ENCODE measurements at regions not wholly inside any gene's neighbourhood (a gene's known extent, or its start where the extent isn't known, plus 50 kb on each side); places are given as distances from the start of the nearest gene placed in this dataset.
"Not testable (repeated sequence)": the region's sequence is repeated elsewhere in the genome, so short reads cannot be mapped to it uniquely, and the experiment has no call there.

DNA sequence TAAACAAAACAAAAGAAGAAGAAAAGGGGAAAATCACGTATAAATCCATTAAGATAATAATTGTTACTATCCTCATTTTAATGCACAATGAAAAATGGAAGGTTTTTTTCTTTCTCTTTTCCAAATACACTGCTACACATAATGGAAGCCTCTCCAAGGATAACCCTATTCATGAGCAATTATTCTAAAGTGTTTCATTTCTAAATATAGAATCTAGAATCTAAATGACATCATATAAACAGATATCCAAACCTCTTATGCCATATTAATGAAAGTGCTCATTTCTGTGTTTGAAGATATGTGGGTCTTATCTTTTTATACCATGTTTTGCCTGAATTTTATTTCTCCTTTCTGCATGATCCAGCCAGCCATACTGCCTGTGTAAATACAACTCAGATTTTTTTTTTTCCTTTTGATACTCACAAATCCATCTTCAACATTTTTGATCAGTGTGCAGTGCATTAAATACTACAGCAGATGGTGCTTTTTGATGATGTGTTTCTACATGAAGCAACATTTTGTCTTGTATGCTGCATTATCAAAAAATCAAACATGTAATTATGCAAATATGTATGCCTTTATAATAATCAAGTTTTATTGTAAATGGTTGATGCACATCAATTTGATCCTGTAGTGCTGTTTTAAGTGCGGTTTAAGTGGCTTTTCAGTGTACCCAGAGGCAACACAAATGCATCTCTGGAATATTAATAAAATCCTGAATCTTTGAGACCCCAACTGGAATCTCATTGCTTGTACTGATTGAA lies 625.6 kb upstream of the PTBP2 start:
- no peak for DNase-seq

DNA sequence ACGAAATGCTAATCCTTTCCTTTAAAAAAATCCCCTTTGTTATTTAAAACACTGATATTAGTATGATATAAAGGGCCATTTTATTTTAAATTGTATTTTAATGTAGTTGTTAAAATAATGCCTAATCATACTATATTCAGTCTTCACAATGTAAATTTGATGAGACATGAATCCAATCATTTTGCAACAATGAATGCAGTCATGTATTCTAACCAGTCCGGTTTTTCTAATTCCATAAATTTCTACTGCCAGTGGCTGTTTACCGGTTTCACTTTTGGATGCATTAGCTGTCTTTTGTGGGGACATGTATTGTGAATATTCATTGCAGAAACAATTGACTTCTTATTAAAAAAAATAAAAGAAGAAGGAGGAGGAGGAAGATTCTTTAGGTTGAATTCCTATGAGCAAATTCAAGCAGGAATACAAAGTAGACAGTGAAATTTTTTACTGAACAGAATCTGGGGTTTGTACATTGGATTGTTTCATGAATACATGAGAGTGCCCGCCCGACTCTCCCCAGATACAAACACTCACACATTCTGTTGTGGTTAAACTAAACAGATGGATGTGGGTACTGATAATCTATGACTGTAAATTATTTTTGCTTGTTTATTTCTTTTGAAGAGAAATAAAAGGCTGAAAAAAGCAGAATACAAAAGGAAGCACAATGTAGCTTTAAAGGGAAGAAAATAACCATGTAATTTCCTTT lies 624.8 kb upstream of the PTBP2 start:
- DNase-seq = no peak

DNA sequence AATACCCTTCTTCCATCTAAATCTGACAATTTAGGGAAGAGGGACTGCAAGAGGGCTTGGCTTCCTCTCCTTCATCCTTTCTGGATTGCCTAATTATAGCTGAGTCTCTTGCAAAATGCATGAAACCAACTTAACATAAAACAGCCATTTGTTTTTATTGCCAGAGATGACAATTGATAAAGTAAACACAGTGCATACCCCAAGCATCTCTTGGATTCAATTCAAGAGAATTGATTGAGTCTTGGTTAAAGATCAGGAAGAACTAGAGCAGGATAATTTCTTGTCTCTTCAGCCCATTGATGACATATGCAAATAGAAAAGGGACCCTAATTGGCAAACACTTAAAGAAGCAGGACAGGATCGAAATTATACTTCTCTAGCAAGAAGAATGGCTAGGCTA lies 617.1 kb upstream of the PTBP2 start:
- no peak for DNase-seq

DNA sequence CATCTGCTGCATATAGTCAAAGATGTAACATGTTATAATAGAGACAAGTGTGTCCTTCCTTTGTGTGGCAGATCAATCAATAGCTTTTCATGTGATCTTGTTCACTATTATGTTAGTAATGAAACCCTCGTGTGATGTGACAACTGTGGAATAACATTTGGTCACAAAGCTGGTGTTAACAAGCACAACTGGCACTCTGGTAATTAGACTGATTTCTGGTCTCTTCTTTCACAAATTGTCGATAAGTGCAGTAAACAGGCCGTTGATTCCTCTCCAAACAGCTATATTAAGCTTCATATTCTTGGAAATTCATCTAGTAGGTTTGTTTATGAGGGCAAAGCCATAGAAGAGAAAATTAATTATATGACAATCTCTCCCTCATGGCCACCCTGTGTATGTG lies 616.7 kb upstream of the PTBP2 start:
- DNase-seq = no peak

DNA sequence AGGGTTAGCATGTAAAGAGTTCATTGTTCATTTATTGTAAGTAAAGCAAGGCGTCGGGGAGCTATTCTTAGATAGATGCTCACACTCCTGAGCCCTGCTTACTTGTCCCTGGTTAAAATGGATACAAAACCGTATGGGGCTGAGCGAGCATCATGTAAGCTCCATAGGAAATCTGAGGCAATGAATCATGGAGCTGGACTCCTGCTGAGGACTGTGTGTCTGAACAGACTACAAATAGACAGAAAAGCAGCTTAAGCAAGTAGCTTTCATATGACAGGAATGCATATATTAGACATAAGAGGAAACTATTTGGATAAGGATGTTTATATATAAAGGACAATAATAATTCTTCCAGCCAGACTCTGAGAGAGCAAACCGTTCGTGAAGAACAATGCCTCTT lies 604.9 kb upstream of the PTBP2 start:
- DNase-seq = no peak

DNA sequence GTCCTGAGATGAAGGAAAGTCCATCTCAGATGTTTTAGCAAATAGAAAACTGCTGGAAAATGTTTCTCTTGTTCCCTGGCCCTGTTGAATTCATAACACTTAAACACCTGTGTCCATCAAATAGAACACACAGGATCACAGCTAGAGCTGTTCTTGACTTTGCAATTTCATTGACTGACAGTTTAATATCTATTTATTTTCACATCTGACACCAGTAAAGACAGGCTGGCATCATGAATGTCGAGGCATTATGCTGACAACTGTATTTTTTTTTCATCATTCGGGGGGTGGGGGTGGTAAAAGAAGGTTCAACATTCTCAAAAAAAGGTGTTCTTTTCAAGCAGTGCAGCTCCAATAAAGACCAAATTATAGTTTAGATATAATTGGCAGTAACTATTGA lies 591.2 kb upstream of the PTBP2 start:
- DNase-seq = no peak

DNA sequence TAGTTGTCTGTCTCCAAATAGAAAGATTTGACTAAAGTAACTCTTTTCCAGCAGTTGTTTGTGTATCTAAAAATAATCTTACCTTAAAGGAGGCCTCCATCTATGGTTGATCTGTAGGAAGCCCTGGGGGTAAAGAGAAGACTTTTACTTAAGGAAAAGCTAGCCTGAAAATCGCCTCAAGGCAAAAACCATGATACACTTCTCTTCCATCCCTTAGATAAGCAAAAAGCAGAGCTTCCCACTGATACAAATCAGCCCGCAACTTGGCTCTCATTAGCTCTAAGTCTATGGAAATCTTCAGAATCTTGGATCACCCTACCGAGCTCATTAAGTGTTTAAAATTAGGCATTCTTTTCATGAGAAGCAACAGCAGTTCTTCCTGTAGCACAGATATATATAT lies 576.9 kb upstream of the PTBP2 start:
- DNase-seq = no peak

DNA sequence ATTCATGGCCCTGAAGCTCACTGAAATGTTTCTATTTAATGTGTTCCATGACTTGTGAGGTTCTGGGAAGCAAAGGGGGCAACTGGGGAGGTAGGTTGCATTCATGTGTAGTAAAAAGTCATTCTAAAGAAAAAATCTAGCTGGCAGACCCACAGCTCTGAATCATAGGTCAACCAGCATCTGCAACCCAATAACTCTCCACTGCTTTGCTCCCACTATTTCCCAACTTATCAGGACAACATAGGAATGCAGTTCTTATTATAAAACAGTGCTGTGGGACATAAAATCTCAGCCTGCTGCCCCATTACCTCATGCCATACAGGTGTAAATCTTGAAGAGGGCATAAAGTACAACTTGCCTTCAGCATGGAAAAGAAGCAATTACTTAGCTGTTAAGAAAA lies 576.1 kb upstream of the PTBP2 start:
- no peak for DNase-seq

DNA sequence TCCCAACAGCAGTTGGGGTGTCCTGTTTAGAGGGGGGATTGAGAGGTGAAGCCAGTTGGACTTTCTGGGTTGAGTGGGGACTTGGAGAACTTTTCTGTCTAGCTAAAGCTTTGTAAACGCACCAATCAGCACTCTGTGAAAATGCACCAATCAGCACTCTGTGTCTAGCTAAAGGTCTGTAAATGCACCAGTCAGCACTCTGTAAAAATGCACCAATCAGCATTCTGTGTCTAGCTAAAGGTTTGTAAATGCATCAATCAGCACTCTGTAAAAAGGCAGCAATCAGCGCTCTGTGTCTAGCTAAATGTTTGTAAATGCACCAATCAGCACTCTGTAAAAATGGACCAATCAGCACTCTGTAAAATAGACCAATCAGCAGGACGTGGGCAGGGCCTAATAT lies 568.6 kb upstream of the PTBP2 start:
- not testable (repeated sequence) for DNase-seq

DNA sequence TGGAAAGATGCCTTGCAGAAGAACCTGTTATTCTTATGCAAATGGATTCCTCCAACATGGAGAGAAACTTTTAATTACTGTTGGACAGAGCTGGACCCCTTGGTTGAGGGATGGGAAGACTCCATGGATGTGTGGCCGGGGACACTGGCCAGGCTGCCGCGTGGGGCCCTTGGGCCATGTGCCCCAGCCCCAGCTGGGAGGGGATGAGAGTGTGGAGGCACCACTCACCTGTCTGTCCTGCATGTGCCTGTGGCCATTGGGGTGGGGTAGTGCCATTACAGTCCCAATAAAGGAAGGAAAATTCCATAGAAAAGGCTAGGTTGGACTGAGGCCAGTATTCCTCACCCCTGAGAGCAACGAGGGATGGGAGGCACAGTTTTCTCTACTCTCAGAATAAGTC lies 564.5 kb upstream of the PTBP2 start:
- DNase-seq = no peak

DNA sequence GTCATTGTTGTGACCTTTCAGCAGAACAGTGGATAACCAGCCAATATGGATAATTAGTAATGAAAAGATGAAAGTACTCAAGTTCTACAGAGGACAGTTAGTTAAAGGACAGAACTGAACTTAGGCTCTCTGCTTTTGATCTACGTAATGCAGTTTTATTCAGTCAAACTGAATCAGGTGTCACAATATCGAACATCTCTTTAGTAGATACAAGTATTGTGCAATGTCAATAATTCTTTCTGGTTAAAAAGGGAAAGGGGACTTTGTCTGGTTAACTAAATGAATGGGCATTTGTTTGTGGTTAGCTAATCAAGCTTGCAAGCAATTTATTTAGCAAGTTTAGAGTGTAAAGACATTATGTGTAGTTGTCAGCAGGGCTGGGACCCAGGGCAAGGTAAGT lies 562.2 kb upstream of the PTBP2 start:
- no peak for DNase-seq

DNA sequence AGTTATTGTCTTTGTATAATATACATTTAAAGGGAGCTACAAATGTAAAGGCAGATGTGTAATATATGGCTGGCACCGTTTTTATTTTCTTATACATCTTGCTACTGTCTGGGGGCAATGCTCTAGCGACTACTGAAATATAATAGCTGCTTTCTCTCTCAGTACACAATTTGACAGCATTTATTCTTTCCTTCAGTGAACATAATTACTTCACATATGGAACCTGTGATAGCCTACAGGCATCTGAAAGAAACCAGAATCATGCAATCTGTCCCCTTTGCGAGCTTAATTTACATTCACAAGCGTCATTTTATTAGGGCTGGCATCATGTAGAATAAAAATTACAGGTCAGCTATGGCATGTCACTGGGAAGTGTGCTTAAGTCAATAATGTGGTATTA lies 557.5 kb upstream of the PTBP2 start:
- DNase-seq = no peak

DNA sequence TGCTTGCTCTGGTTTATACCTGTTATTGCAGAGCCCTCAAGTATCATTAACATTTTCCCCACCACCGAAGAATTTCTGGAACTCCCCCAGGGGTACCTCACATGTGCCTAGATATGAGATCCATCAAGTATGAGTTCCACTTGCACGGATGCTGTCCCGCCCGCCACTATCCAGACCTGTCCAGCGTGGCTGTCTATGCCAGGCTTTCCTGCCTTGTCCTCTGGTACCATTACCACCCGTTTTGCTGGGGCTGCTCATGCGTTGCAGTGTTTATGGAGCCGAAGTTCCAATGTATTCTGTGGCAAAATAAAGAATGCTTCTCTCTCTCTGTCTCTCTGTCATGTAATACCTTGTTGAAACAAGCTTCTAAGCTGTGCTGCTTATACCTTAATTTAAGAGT lies 543.5 kb upstream of the PTBP2 start:
- DNase-seq = no peak

DNA sequence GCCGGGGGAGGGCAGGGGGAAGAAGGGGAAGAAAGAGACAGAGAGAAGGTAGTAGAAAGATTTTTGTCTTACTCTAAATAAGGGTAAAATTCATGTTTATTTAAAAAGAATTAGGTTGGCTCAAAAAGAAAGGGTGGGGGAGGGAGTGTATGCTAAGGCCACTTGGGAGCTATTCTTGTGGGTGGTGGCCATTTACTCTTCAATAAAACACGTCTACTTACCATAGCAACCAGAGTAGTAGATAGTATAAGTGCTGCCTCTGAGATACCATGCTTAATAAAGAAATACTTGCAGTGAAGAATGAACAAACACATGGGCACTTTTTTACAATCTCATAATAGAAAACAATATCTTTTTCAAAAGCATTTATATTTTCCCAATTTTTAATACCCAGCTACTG lies 538.1 kb upstream of the PTBP2 start:
- no peak for DNase-seq

DNA sequence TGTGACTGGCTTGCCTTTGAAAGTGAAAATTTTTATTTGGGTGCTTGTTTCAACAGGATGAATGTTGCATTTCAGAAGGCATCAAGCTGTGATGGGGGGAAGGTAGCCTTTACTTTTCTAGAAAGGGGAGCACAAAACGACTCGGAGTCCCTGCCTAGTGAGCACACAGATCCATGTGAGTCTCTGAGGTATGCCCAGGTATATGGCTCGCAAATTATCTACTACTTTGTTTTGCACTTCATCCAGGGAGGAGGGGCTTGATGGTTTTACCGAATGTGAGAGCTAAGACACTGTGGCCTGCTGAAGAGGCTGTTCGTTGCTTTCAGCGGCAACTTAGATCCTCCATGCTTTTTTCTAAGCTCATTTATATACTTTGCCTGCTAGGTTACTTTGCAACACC lies 537.7 kb upstream of the PTBP2 start:
- DNase-seq = no peak

DNA sequence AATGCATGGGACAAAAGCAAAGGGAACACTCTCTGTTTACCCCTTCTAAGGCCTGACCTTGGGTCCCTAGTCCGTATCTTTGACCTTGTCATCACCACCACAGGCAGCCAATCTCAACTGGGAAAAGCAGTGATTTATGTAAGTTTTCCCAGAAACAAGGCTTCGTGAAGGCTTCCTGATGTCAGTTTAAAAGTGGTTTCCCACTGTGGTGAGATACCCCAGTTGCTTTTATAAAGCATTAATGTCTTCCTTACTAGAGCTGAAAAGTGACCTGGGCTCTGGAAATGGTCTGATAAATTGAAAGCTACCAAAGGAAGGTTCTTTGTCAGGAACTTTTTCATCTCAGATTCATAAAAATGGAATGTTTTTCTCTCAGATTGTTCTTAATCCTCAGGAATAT lies 536.4 kb upstream of the PTBP2 start:
- DNase-seq = no peak

DNA sequence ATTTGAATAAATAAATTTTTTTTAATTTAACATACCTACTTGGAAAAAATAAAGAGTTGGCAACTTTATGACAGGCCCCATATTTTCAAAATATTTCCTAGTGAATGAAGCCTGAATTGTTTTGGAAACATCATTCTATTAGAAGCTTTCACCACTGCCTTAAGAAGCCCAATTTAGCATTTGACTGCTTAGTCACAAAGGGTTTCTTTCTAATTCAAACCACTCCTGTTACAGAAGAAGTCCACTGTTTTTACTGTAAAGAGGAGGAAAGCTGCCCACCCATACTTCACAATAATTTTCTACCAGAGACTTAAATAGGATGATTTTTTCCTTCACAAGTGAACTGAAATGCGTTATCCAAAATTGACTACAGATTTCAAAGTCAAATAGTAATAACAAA lies 534.6 kb upstream of the PTBP2 start:
- no peak for DNase-seq

DNA sequence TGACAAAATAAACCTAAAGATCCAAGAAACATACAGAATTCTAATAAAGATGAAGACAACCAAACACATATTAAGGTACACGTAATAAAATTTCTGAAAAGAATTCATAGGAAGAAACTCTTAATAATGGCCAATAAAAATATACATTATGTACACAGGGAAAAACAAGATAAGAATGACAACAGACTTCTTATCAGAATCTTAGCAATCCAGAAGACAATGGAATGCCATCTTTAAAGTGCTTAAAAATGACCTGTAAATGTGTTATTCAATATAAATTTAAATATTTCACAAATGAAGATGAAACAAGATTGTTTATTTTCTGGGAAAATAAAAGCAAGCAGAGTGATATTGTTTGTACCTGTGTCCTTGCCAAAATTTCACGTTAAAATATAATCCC lies 530.4 kb upstream of the PTBP2 start:
- no peak for DNase-seq

DNA sequence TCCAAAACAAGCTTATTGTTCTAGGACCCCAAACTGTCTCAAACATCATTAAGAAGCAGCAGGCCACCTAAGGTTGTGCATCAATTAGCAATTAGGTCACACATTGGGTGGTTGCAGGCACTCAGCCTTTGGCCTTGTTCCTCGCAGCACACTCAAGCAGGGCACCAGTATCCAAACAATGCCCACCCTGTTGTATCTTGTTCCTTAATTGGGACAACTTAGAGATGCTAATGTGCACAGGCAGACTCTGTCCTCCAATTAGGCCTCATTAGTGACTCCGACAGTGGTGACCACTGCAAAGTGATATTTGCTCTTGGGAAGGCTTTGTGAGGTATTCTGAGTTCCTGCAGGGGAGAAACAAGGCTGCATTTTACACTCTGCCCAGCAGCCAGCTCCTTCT lies 515.1 kb upstream of the PTBP2 start:
- DNase-seq = no peak

DNA sequence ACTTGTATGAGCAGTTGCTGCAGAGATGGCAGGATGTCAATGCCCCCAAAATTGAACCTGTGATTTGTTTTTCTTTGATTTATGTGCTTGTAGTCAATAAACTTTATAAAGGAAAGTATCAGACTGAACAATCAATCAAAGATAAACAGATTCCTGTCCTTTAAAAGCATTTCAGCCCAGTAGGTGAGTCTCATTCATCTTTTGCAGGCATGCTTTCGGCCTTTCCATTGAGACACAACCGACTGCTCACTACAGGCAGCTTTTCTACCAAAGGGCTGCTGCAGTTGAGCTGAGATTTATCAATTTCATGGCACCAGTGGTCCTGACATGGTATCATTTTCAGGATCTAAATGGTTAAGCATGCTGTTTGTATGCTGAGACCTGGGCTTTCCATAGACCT lies 513.6 kb upstream of the PTBP2 start:
- no peak for DNase-seq

DNA sequence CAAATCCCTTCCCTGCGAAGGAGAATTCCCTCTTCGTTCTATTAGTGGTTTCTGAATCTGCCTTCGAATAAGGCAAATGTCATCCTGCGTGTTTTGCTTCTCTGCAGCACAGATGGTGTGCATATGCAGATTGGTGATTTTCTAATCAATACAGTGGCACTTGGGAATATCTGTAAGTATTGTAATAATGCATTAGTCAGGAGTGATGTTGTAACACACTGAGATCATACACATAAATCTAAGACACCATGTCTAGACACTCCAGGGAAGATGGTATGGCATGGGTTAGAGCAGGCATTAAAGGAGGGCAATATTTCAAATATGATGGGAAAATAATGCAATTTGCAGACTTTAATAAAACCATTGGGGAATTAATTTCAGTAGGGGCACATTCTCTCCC lies 513.2 kb upstream of the PTBP2 start:
- DNase-seq = no peak

DNA sequence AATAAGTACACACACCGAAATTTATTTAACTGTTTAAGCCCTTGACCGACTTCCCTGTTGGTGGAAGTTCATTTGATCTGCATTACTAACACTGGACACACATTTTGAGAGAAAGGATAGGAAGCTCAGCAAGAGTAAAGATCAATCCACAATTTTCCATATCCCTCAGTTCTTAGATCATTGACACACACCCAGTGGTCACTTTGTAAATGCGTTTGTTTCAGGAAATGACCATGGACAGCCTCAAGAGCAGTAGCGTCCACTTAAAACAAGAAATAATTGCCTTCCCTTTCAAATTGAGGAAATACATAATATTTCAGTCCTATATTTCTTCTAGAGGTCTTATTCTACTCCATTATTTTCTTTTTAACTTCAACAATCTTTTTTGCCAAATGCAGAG lies 511.5 kb upstream of the PTBP2 start:
- DNase-seq = no peak

DNA sequence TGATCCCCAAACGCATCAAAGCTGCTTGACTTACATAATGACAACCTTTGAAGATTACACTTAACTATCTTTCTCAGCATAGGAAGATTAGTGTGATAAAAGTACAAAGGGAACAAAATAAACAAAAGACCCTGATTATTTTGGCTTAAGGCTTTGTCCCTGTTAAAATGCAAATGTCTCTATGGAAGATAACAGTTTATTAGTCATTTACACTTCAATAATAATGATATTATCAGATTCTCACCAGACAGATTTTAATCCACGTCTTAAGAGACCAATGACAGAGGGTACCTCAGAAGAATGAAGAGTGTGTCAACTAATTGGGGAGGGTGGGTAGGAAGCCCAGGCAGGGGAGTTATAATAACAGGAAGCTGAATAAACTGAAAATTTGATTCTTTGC lies 510.4 kb upstream of the PTBP2 start:
- DNase-seq = no peak

DNA sequence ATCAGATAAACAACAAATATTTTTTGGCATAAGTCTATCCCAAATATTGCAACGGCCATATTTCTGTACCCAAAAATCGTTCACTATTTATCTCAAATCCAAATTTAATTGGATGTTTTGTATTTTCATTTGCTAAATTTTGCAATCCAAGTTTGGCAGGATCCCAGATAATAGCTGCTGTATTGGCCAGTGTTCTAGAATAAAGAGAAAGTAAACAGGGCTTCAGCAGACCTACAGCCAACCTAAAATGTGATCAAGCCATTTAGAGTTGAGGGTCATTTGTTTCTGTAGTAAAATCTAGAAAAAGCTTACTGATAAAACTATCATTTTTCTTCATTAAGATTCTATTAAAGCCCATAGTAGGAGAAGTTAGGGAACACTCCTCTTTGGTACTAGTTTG lies 506.6 kb upstream of the PTBP2 start:
- no peak for DNase-seq

DNA sequence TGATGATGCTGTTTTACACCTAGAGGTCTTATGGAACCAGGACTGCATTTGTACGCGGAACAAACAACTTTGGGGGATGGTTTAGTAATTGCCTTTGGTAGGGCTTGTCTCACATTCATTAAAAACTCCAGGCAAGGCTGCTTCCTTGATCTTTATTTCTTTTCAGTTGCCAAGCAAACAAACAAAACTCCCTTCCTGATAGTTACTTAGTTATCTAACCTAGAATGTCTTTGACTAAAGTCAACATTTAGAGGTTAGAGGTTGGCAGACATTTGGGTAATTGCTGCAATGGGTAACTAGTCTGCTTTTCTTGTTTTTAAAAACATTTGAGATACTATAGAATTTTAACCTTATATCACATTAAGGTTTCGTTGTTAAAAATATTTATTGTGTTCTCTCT lies 500.9 kb upstream of the PTBP2 start:
- DNase-seq = no peak
